ENCODE measurements at regions not wholly inside any gene's neighbourhood (a gene's known extent, or its start where the extent isn't known, plus 50 kb on each side); places are given as distances from the start of the nearest gene placed in this dataset.

DNA sequence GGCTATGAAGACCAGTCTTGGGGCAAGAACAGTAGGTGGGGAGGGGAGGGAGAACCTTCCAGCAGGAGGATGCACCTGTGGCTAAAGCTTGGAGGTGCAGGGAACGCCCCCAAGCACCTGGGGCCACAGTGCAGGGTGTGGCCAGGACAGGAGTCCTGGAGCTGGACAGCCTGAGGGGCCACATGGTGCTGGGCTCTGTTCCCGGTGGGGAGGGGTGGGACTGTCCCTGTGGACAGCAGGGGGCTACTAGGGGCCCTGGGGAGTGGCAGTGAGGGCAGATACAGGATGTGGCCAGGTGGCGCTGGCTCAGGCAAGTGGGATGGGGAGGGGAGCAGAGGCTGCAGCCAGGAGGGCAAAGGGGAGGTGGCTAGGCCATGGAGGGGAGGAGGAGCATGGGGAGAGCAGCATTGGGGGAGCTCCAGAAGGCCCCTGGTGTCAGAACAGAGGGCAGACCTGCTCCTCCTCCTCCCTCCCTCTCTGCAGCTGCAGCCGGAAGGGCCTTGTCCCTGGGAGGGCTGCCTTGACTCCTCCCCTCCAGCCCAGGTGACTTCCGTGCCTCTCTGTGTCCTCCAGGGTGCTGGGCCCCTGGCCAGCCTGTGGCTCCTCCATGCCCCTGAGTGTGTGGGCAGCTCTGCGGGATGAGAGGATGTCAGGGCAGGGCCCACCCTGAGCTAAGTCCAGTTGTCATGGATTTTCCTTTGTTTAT, 68.4 kb upstream of the DLK1 start:
- peak; percentile 40 for DNase-seq (ENCODE audit: low read depth, low spot score)

DNA sequence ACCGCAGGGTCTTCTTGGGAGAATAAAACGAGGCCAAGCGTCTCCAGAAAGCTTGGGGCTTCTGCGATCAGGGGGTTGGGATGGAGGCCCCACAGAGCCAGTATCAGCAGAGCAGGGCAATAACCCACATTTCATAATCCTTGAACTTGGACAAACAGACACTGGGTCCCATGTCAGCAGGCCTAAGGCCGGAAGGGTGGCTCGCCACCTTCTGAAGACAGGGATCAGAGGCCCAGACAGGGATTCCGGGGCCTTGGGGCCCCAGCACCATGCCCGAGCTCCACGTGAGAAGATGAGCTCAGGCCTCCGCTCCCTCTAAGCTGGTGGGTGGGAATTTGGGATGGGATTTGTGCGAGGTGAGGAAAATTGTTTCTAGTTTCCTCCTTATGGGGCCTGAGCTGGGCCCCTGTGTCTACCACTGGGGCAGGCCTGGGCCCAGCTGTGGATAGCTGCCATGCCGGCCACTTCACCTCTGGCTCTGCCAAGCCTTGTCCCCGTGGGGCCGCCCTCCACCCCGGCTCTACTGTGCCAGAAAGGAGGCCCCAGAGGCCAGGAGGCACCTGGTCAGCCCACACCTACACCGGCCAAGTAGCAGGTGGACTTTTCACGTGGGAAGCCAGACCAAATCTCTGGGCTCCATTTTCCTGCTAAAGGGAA, 67.2 kb upstream of the DLK1 start:
- DNase-seq (ENCODE audit: low read depth, low spot score), result no peak

DNA sequence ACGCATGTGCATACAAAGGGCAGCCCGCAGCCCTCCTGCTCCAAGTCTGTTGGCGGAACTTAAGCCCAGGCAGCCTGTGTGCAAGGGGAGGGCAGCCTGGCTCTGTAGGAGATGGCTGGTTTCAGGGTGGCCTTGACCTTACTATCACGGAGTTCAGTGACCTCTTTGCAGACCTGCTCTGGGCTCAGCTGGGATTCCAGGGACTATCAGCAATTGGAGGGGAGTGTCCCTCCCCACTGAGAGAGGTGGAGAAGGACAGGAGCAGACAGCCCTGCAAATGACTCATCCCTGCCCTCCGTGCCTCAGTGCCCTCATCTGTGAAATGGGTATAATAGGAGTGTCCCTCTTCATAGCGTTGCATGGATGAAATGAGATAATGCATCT, 66.2 kb upstream of the DLK1 start:
- no peak for DNase-seq (ENCODE audit: low read depth, low spot score)

DNA sequence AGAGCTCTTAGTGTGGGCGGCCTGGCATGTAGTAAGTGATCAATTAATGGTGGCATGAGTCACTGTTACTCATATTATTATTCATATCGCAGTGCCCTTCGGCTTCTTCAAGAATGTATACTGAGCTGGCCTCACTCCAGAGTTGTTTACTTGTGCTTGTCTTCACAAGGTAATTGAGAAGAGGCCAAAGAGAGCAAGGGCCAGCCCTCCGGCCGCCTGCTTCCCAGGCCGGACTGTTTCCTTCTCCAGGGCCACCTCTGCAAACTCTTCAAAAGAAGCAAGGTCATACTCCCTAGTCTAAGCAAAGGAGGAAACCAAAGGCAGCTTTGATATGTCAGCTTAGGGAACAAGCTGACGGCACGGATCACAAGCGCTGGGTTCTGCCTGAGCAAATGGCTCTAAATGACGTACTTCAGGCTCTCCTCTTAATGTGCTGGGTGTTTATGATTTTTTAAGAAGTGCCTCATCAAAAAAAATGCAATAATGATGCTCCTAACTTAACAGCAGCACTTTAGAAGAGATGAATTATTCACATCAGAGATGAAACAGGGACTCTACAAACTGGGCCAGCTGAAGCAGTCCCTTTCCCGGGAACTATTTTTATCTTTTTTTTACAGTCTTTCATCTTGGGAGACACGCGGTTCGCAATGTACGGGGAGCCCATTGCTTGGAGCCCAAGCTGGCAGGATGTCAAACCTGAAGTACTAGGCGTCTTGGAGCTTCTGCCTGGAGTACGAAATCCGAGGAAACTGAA, 65.6 kb upstream of the DLK1 start:
- no peak for DNase-seq (ENCODE audit: low read depth, low spot score)

DNA sequence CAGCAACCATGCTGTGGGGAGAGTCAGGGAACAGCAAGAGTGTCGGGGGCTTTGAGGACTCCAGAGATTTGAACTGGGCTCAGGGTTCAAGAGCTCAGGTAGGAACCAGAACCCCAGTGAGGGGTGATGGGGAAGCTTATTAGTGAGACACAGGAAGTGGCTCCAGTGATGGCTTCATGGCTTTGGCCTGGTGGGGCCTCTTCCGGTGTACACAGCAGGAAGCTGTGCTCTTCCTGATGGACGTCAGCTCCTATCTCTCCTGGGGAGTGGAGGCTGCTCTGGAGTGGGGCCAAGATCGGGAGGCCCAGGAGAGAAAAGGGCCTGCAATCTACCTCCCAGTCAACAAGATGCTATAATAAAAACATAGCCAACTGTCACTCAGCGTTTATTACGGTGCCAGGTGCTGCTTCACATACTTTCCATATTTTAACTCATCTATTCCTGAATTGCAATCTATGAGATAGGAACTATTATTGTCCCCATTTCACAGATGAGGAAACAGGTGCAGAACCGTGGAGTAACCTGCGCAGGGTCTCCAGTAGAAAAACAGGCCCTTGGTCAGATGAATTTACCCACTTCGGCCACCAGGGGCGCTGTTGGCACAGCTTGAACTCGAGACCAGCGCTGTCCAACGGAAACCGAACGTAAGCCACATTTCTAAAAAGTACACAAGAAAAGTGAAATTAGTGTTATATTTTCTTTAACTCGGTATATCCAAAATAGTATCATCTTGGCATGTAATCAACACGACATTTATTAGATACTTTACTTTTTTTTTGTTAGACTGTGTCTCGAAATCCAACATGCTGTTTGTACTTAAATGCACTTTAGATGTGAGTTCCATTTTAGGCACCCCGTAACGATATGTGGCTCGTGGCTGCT, 63.6 kb upstream of the DLK1 start:
- peak; percentile 81 for DNase-seq (ENCODE audit: low read depth, low spot score)

DNA sequence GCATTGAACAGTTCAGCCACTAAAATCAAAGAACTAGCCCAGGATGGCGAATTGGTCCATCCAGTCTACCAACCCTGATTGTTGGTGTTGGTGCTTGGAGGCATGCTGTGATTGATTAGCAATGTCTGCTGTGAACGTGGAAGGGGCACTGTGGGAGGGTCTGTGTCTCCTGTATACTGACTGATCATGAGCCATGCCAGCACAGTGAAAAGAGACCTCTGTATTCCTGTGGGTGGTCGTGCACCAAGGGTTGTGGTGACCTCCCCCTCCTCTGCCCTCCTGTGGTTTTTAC, 63.0 kb upstream of the DLK1 start:
- no peak for DNase-seq (ENCODE audit: low read depth, low spot score)

DNA sequence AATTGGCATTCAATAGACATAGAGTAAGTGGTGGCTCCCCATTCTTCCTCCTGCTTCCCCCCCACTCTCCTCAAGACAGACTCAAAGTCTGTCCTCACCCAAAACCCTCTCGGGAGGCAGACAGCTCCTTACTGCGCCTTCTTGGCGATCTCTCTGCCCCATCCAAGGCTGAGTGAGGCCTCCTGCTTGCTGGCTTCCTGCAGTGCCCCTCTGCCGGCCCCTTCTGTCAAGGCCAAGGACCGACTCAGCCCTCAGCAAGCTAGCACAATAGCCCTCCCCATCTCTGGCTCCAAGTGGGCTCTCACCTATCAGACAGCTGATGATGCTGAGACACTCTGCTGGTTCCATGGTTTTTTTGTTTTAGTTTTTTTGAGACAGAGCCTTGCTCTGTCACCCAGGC, 62.5 kb upstream of the DLK1 start:
- DNase-seq (ENCODE audit: low read depth, low spot score), result no peak

DNA sequence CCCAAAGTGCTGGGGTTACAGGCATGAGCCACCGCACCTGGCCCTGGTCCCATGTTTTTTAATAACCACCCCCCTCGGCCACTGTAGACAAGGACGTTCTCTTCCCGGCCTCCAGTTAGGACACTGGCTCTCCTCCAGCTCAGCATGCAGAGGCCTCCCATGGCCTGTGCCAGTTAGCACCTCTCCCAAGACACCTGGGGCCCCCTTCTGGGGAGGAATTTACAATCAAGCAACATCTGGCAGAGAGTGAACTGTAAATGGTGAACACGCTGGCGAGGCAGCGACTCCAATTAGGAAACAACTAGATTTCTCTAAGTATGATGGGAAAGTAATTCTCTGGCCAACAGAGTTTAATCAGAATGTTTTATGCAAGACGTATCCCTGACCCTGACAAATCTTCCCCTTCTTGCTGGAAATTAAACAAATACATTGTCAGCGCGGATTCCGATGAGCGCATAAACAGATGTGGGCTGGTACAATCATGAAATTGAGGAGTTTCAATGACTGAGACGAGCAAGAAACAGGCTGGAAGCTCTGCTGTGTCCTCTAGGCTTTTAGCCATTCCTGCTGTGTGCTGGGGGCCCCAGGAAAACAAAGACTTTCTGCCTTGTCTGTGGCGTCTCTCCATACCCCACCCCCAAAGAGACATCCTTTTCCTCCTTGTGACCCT, 61.7 kb upstream of the DLK1 start:
- DNase-seq (ENCODE audit: low read depth, low spot score), result no peak

DNA sequence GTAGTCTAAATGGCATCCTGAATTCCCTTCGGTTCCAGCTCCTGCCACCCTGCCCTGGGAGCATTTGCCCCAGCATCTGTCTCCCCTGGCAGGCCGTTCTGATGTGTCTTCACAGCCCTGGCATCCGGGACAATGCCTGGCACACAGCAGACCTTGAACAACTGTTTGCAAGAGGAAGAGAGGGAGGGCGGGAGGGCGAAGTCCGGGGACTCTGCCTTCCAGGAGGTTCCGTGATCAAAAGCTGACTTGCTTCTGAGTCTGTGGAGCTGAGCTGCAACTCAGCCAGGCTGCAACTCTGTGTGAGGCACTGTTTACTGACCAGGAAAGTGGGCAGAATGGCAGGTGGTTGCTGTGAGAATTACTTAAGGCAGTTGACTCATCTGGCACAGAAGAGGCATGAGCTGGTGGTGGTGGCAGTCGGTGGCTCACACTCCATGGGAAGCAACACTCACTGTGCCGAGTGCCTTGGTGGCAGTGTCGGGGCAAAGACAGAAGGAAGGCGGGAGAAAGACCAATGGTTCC, 61.1 kb upstream of the DLK1 start:
- DNase-seq (ENCODE audit: low read depth, low spot score), result no peak

DNA sequence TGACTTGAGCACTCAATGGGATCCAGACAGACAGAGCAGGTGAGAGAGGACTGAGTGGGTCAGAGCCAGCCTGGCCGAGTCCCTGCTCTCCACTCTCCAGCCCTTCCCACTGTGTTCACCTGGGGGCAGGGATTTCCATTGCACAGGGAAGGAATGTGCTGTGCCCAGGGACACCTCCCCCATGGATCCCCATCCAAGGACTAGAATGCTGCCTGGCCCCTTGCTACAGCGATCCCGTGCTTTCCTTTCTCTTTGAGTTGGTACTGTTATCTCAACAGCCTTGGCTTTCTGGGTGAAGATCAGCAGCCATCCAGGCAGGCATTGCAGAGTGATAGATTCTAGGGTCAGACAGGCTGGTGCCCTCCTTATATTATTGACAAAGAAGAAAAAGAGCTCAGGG, 60.3 kb upstream of the DLK1 start:
- no peak for DNase-seq (ENCODE audit: low read depth, low spot score)

DNA sequence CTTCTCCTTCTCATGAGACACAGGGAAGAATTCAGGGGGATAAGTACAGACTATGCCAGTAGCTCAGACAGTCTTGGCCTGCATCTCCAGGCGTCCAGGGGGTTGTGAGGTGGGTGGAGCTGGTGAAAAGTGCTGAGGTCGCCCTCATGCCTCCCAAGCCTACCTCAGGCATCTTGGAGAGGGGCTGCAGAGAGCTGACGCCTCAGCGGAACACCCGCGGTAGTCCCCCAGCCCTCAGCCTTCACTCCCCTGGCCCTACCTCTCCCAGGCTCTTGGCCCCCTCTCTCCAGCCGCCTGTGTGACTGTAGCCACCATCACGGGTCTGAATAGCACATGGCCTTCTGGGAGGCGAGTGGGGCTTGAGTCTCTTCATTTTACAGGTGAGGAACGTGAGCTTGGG, 59.8 kb upstream of the DLK1 start:
- no peak for DNase-seq (ENCODE audit: low read depth, low spot score)

DNA sequence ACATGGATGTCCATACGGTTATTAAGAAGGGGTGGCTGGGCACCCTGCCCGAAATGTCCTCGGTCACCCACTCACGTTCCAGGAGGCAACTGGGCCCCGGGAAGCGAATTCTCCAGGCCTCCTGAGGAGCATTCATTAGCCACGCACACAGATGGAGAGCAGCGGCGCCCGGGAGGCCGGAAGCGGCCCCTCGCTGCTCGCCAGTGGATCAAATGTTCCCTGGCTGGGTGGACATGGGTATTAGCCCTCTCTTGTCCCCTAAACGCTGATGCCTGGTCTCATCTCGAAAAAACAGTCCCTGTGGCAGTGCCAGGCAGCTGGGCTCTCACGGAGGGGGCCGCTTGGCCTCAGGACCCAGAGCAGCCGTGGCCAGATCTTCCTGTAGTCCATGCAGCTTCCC, 59.0 kb upstream of the DLK1 start:
- DNase-seq (ENCODE audit: low read depth, low spot score), result no peak

DNA sequence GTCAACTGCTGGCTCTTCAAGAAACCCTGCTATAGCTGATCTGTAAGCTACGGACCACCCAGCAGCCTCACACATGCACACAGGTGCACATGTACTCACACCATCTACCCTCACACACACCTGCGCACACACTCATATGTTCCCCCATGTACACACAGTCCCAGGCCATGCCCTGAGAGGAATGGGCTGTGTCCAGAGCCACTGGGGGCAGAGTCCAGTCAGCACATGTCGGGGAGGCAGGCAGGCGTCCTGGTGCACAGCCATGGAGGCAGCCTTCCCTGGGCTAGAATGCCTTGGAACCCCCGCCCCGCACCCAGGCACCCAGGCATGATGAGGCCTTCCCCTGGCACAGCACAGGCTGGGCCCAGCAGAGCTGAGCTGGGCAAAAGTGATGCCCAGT, 58.3 kb upstream of the DLK1 start:
- DNase-seq (ENCODE audit: low read depth, low spot score), result no peak

DNA sequence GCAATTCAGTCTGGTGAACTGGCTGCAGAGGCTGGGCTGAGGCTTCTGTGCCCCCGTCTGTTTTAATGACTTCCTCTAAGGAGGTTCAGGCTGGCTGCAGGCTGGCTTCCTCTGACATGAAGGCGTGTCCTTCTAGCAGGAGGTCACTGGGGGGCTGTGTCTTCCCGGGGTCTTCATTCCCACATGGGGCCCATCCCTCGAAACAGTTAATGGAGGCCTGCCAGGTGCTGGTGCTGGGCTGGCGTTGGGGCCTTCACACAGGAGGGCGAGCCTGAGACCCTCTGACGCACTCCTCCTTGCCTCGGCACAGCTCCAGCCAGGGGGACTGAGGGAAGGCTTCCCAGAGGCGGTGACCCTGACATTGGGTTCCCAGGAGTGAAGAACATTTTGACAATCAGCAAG, 57.7 kb upstream of the DLK1 start:
- DNase-seq (ENCODE audit: low read depth, low spot score), result no peak

DNA sequence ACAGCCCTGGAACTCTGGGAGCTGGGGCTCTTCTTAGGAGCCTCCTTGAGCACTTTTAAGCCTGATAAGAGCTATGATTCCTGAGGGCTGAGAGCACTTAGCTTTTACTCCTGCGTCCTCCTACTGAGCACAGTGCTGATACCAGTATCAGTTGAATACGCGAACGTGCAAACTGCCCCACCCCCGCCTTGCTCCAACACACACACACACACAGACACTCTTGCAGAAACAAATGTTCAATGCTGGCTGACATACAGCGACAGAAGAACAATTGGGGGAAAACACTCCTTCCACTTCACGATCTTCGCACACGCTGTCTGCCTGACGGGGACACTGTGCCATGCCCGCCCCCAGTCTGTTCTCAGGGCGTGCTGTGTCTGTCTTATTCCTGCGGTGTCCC, 57.2 kb upstream of the DLK1 start:
- no peak for DNase-seq (ENCODE audit: low read depth, low spot score)

DNA sequence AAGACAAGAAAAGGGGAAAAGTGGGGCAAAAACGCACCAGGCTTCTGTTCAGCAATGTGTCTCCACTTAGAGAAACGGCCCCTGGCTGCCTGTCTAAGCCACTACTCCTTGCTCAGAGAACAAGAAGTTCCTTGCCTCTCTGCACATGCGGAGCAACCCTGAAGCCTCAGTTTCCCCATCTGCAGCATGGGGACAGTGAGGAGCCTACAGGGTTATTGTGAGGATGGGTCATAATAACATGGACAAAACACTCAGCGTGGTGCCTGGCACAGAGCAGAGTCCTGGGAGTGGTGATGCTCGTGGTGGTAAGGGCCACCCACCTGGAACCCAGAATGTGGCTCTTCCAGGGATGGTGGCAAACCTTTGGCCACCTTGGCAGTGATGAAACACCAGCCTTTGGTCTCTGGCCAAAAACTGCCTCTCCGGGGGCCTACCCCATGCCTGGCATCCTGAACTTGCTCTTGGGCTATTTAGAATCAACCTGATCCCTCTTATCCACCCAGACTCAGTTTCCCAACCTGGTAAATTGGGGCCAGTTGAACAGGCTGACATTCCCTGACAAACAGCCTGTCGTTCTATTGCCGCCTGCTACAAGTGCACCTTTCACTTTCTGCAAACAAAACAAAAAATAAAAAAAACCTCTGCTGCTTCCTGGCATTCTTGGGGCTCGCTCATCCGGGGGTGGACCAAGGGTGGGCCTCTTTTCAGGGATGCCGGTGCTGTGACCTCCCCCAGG, 56.5 kb upstream of the DLK1 start:
- DNase-seq (ENCODE audit: low read depth, low spot score), result no peak

DNA sequence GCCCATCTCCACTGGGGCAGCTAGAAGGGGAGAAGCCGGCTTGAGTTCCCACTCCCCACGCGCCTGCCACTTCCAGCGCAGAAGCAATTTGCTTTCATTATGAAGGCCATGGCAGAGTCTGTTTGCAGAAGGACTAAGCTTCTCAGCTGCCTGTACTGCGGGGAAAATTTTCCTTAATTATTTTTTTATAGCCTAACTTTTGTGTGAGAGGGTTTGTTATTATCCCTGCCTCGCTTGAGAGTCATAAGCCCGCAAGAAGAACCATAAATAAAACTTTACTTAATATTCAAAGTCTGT, 56.0 kb upstream of the DLK1 start:
- DNase-seq (ENCODE audit: low read depth, low spot score), result no peak

DNA sequence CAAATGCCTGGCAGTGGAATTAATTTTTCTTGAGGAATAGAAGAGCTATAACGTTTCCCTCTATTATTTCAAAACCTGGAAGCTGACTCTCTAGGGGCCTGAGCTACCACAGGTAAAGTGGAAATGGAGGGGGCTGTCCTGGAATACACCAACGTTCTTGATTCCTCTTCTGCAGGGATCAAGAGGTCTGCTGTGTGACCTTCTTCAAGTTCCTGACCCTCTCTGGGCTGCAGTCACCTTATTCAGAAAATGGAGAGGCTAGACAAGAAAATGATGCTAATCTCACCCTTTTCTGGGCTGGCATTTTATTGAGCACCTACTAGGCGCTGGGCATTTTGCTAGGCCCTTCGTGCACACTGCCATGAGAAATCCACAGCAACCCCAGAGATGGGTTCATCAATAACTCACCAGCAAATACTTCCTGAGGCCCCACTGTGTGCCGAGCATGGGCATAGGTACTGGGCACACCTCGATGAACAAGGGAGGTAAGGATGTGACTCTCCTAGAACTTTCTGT, 55.2 kb upstream of the DLK1 start:
- no peak for DNase-seq (ENCODE audit: low read depth, low spot score)

DNA sequence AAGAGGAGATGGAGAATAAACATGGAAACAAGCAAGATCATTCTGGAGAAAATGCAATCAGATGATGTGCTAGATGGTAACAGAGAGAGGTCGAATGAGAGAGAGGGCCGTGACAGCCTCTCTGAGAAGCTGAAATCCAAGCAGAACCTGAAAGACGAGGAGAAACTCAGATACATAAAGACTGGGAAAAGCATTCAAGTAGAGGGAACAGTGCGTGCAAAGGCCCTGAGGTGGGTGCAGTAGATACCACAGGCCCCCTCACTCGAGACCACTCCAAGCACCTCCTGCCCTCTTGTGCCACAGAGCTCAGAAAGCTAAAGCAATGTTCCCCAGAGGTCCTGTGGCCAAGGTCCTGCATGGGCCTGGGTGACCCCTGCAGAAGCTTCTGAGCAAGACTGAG, 54.8 kb upstream of the DLK1 start:
- no peak for DNase-seq (ENCODE audit: low read depth, low spot score)

DNA sequence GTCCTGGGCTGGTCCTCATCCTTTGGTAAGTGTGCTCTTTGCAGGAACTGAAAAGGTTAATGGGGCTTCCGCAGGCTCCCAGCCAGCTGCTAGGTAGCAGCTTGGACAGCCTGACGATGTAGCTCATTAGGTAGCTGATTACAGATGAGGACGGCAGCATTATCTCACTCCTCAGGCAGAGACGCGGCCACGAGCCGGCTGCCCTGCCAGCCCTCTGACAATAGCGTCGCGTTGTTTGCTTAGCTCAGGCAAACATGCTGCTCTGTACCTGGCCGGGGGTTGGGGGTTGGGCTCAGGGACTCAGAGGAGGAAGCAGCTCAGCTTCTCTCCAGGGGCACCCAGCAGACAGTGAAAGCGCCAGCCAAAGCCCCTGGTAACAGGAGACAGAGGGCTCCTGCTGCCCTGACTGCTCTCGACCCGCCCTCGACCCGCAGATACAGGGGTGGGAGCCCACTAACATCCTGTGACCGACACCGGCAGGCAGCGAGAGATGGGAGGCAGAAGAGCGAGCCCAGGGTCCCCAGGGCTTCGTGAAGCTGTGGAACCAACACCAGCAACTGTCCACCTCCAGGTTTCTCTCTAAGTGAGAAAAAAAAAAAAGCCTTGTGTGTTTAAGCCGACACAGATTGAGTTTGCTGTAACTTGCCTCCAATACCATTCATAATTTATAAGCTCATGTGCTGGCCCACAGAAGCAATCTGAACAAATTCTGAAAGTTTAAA, 53.4 kb upstream of the DLK1 start:
- peak; percentile 73 for DNase-seq (ENCODE audit: low read depth, low spot score)
